Upper lobe of right lung (tissue), 1 donor: ENCODE measurements at regions not wholly inside any gene's neighbourhood (a gene's known extent, or its start where the extent isn't known, plus 50 kb on each side); places are given as distances from the start of the nearest gene placed in this dataset.

Source experiments
- ATAC-seq: fragments of 200-7000 bp; cut with Tn5 transposase; one replicate; pipeline ENCODE4 v1.9.1; 2020; ENCODE audit warnings: mild to moderate bottlenecking, moderate library complexity
- DNase-seq: peaks from one replicate; pipeline ENCODE4 v3.0.0-alpha.2; 2020
- H3K27ac ChIP-seq: fragments of 200-600 bp; one replicate; pipeline ENCODE4 v1.8.0; 2022
- H3K27me3 ChIP-seq: fragments of 200-600 bp; one replicate; pipeline ENCODE4 v1.8.0; 2022; ENCODE audit warnings: mild to moderate bottlenecking
- H3K36me3 ChIP-seq: fragments of 200-600 bp; one replicate; pipeline ENCODE4 v1.8.0; 2022
- H3K4me1 ChIP-seq: fragments of 200-600 bp; one replicate; pipeline ENCODE4 v1.8.0; 2022
- H3K4me3 ChIP-seq: fragments of 200-600 bp; one replicate; pipeline ENCODE4 v1.8.0; 2022; ENCODE audit warnings: mild to moderate bottlenecking
- H3K9me3 ChIP-seq: fragments of 200-600 bp; one replicate; pipeline ENCODE4 v1.8.0; 2022
- intact Hi-C: fragments of 100-400 bp; cut with DNase I; formaldehyde crosslinking; loops from one replicate; pipeline ENCODE4 v1.11.0; 2022
- TF ChIP-seq, protein P1 (sequence below): fragments of 200-600 bp; IDR thresholded peaks from one replicate; pipeline ENCODE4 v1.8.0; 2022; ENCODE audit warnings: antibody characterized with exemption
- donor health status: DM: no; HTN: yes; CAD: no; lungs with severe emphysema.

DNA sequence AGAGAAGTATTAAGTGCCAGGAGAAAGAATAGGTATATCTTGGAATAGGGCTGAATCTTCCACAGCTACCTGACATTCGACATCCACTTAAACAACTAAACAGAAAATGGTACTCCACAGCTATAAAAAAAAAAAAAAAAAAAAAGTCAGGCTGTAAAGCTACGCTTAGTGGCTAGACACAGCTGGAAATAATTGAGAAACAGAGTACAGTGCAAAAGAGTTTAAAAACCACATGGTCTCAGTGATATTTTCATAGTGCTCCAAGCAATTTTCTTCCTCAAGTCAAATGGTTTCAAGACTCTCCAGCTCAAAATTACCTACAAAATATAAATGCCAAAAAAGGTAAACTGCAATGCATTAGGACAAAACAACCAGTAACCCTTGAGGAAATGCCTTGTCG, 607.1 kb downstream of the KCNJ2 start:
- TF ChIP-seq, protein P1, sequence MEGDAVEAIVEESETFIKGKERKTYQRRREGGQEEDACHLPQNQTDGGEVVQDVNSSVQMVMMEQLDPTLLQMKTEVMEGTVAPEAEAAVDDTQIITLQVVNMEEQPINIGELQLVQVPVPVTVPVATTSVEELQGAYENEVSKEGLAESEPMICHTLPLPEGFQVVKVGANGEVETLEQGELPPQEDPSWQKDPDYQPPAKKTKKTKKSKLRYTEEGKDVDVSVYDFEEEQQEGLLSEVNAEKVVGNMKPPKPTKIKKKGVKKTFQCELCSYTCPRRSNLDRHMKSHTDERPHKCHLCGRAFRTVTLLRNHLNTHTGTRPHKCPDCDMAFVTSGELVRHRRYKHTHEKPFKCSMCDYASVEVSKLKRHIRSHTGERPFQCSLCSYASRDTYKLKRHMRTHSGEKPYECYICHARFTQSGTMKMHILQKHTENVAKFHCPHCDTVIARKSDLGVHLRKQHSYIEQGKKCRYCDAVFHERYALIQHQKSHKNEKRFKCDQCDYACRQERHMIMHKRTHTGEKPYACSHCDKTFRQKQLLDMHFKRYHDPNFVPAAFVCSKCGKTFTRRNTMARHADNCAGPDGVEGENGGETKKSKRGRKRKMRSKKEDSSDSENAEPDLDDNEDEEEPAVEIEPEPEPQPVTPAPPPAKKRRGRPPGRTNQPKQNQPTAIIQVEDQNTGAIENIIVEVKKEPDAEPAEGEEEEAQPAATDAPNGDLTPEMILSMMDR = no peak
- intact Hi-C loops = no loop called here
- Histone ChIP-seq H3K9me3 (no peaks in the 10 kb centered on the region), H3K27ac (no peak overlapping the region), H3K4me3 (no peak overlapping the region), H3K36me3 (no peaks in the 10 kb centered on the region), H3K4me1 (no peaks in the 10 kb centered on the region), H3K27me3 (no peaks in the 10 kb centered on the region)
- no peak for ATAC-seq
- DNase-seq = no peak

DNA sequence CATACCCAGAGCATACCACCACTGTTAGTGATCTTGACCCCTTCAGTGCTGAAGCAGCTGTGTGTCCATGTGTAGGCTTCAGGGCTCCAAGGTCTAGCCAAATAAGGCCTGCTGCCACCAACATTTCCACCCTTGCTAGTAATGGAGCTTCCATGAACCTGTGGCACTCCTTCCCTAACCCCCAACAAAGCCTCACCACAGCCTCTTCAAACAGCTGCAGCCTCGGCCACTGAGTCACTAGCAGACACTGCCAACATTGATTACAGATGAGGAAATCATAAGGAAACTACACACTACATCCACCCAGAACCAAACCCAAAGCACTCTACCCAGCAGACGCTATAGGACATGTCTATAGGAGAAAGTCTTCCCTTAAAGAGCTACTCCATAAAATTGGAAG, 610.7 kb downstream of the KCNJ2 start:
- intact Hi-C loops = no loop called here
- H3K36me3 ChIP-seq = no peaks in the 10 kb centered on the region
- TF ChIP-seq, protein P1 = no peak
- H3K27ac ChIP-seq = no peak overlapping the region
- ATAC-seq = no peak
- DNase-seq = no peak
- H3K27me3 ChIP-seq = no peaks in the 10 kb centered on the region
- H3K4me3 ChIP-seq = no peak overlapping the region
- H3K4me1 ChIP-seq = no peaks in the 10 kb centered on the region
- no peaks in the 10 kb centered on the region for H3K9me3 ChIP-seq

DNA sequence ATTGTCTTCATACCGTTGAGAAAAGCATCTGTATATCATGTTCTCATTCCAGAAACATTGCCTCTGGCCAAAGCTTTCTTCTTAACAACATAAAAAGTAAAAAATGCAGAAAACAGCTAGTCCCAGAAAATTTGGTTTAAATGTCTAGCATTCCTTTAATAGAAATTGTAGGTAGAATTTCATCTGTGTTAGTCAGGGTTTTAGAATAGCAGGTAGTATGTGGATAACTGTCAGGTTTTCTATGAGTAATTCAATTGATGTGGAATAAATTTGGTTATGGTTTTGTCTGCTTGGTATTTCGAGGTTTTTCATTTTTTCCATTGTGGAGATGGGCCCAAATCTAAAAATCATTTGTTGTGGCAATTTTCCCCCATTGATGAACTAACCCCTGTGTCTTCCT, 616.7 kb downstream of the KCNJ2 start:
- no peaks in the 10 kb centered on the region for H3K36me3 ChIP-seq
- no peak overlapping the region for H3K4me3 ChIP-seq
- no peak for DNase-seq
- no peaks in the 10 kb centered on the region for H3K4me1 ChIP-seq
- intact Hi-C loops = no loop called here
- H3K27ac ChIP-seq = no peak overlapping the region
- no peak for ATAC-seq
- H3K27me3 ChIP-seq = no peaks in the 10 kb centered on the region
- TF ChIP-seq, protein P1 = no peak
- no peaks in the 10 kb centered on the region for H3K9me3 ChIP-seq

DNA sequence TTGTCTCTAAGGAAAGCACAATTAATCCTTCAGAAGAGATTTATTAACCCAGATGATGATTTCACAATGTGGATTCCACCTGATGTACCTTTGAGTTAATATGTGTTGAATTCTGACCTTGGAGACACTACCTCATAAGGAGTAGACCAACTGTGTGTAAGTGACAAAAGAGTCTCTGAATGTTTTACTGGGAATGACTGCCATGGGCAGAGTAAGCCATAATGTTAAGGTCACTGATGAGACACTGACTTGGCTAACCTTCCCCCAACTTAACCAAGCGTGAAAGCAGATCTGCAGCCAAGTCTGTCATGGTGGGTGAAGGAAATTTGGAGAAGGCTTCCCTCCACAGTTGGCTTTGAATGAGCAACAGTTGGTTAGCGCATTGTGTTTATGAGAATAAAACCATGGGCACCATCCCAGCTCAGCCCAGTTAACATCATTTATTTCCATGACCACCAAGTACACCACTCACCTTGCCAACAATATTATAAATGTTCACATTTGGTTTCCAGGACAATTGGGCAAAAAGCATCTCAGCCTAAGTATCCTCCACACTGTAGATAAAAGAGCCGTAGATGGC, 618.5 kb downstream of the KCNJ2 start:
- intact Hi-C loops = no loop called here

DNA sequence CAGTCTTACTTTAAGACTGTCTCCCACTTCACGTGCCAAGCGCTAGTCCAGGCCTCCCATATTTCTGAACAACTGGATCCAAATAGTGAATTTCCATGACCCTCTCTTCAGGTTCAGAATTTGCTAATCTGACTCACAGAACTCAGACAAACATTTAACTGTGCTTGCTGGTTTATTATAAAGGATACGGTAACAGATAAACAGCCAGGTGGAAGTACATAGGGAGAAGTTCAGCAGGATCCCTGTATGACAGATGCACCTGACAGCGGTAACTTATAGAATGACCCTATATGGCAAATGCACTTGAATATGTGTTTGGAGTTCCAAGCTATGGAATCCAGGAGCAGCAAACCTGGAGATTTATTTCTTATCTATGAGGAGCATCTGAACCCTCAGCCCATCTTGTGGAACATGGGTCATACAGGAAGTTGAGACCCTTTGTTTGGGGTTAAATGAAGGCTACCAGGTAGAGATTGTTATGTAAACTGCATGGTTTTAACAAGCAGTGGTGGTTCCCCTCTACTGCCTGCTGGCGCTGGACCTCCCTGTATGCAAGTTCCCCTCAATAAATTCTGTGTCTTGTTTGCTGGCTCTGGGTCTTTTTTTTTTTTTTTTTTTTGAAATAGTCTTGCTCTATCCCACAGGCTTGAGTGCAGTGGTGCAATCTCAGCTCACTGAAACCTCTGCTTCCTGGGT, 622.6 kb downstream of the KCNJ2 start:
- Histone ChIP-seq H3K4me3 (no peak overlapping the region), H3K9me3 (no peaks in the 10 kb centered on the region), H3K27me3 (no peaks in the 10 kb centered on the region), H3K4me1 (no peaks in the 10 kb centered on the region), H3K36me3 (no peaks in the 10 kb centered on the region), H3K27ac (no peak overlapping the region)
- no peak for DNase-seq
- intact Hi-C loops = no loop called here
- ATAC-seq = no peak
- TF ChIP-seq, protein P1 = no peak

More for the DNA sequence above, 618.5 kb downstream of the KCNJ2 start:
- no peak overlapping the region for H3K27ac ChIP-seq
- TF ChIP-seq, protein P1 = no peak
- DNase-seq (no peak), ATAC-seq (no peak)
- no peaks in the 10 kb centered on the region for H3K4me1 ChIP-seq
- no peak overlapping the region for H3K4me3 ChIP-seq
- no peaks in the 10 kb centered on the region for H3K36me3 ChIP-seq
- no peaks in the 10 kb centered on the region for H3K27me3 ChIP-seq
- no peaks in the 10 kb centered on the region for H3K9me3 ChIP-seq
